ENCODE measurements at regions not wholly inside any gene's neighbourhood (a gene's known extent, or its start where the extent isn't known, plus 50 kb on each side); places are given as distances from the start of the nearest gene placed in this dataset.

DNA sequence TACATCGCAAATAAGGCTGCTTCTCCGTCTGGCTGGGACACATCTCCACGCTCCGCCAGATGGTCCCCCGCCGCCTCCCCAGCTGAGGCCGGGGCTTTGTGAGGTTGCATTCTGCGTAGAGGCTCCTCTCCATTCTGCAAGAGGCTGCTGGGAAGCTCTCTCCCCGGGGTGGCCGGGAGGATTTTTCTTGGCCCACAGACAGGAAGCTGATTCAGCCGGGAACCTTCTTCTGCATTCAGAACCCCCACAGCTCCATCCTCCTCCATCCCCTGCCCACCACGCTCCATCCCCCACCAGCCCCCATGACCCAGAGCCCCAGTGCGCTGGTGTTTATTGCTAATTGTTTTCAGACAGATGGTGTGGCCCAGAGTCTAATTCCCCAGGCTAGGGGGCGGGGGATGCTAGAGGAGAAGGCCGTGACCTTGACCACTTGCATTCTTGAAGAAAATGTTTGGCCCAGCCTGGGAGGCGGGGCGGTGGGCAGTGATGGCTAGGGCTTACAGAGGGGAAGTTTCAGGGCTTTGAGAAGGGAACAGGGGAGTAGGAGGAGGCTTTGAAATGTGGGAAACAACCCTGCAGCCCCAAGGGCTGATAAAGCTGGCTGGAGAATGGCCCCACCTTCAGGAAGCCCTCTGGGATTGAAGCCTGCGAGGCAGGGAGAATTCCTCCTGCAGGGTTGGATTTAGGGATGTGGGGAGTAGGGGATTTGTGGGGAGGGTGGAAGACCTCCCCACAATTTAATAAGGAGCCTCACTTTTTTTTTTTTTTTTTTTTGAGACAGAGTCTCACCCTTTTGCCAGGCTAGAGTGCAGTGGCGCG lies 88.5 kb upstream of the NCOR2 start:
- peak overlapping the region; percentile 43 for H3K4me2 ChIP-seq
- H3K9me3 ChIP-seq = no peaks in the 10 kb centered on the region
- POLR2A ChIA-PET = no interaction called here
- peak overlapping the region; percentile 50 to 75; a peak in 4 of 6 replicates for H3K27ac ChIP-seq
- CTCF ChIA-PET = interaction anchor here (0.5 to 1.1 kb wide), 4 partner anchors 9 to 148 kb away, joined by 3 to 4 read pairs (median 3); no protein-coding TSS in a partner anchor
- FAIRE-seq (no peak), DNase-seq (ENCODE audit: low read depth in 1 of 2, low spot score in 1 of 2) (peak; percentile 44 to 45), ATAC-seq (peak; percentile 31 to 73; a peak in 5 of 6 replicates)
- TF ChIP-seq PHF8 (IDR thresholded peaks at IDR 0.05; ENCODE audit: borderline replicate concordance, low read depth) (no peak), NFE2L2 (conservative IDR thresholded peaks at IDR 0.05; ENCODE audit: low read length) (no peak), RNF2 (IDR thresholded peaks at IDR 0.05; ENCODE audit: borderline replicate concordance, low read depth) (no peak), ZFP36 (IDR thresholded peaks at IDR 0.05; ENCODE audit: borderline replicate concordance, partially characterized antibody) (peak; percentile 79), MAFK (IDR thresholded peaks at IDR 0.05; ENCODE audit: partially characterized antibody) (no peak), ESRRA (IDR thresholded peaks at IDR 0.05; ENCODE audit: borderline replicate concordance, low read length) (0 out of 2 replicates have a peak, but pooled peaks have one; percentile 10), POLR2AphosphoS2 (conservative IDR thresholded peaks at IDR 0.05; ENCODE audit: low read length) (no peak), ZNF302 (CRISPR knock-in tag; IDR thresholded peaks at IDR 0.05) (no peak), KDM5A (IDR thresholded peaks at IDR 0.05) (no peak)
- TF ChIP-seq, protein P1, sequence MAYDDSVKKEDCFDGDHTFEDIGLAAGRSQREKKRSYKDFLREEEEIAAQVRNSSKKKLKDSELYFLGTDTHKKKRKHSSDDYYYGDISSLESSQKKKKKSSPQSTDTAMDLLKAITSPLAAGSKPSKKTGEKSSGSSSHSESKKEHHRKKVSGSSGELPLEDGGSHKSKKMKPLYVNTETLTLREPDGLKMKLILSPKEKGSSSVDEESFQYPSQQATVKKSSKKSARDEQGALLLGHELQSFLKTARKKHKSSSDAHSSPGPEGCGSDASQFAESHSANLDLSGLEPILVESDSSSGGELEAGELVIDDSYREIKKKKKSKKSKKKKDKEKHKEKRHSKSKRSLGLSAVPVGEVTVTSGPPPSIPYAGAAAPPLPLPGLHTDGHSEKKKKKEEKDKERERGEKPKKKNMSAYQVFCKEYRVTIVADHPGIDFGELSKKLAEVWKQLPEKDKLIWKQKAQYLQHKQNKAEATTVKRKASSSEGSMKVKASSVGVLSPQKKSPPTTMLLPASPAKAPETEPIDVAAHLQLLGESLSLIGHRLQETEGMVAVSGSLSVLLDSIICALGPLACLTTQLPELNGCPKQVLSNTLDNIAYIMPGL (CRISPR knock-in tag; IDR thresholded peaks at IDR 0.05; ENCODE audit: borderline replicate concordance) = no peak
- 68% methylated on average over 20 of the region's 20 CpGs for WGBS (ENCODE audit: missing lambda C conversion rate)
- H3K4me3 ChIP-seq = no peak overlapping the region
- H3K4me1 ChIP-seq = peaks cover 23% of the 10 kb centered on the region

DNA sequence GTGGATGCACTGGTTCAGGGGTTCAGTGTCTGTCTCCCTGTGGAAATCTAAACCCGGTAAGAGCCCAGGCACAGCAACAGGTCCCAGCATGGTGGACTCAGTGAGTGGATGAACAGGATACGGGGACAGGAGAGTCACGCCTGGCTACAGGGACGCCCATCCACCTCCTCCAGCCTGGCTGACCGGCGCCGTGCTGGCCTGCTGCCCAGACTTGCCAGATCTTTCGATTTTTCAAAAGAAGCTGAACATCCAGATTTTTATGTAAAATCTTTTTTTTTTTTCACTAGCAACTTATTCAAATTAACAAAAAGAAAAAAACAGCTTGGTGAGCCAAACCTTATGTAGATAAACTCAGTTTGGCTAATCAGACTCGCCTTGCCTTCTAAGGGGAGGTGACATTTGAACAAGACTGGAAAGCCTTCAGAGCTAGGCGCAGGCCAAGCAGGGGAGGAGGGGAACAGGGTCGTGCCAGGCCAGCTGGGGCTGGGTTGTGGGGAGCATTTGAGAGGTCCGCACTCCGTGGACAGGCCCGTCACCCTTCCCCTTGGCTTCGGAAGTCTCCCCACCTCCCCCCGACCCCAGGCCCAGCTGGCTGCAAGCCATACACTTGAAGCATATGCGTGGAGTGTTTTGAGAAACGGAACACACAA lies 87.8 kb upstream of the NCOR2 start:
- 67% methylated on average over 18 of the region's 18 CpGs for WGBS (ENCODE audit: missing lambda C conversion rate)
- no peak for DNase-seq (ENCODE audit: low read depth in 1 of 2, low spot score in 1 of 2)
- Histone ChIP-seq H3K4me2 (peak overlapping the region; percentile 43), H3K9me3 (0 out of 3 replicates have a peak, but pooled peaks cover 1% of the 10 kb centered on the region), H3K27ac (peak overlapping the region; percentile 50 to 75; a peak in 4 of 6 replicates), H3K4me3 (no peak overlapping the region), H3K4me1 (peaks cover 23% of the 10 kb centered on the region)
- TF ChIP-seq JUNB (IDR thresholded peaks at IDR 0.05) (no peak), KDM5A (IDR thresholded peaks at IDR 0.05) (no peak), HOXB5 (CRISPR knock-in tag; IDR thresholded peaks at IDR 0.05) (no peak), SMC3 (IDR thresholded peaks at IDR 0.05) (no peak)
- peak; percentile 22 to 60; a peak in 3 of 6 replicates for ATAC-seq
- FAIRE-seq = no peak
- CTCF ChIA-PET = interaction anchor here (0.8 to 1.1 kb wide), 3 partner anchors 10 to 147 kb away, joined by 3 to 4 read pairs (median 3); no protein-coding TSS in a partner anchor
- POLR2A ChIA-PET = interaction anchor here (0.6 kb wide), 1 partner anchor 1293 kb away, joined by 6 read pairs; no protein-coding TSS in a partner anchor

DNA sequence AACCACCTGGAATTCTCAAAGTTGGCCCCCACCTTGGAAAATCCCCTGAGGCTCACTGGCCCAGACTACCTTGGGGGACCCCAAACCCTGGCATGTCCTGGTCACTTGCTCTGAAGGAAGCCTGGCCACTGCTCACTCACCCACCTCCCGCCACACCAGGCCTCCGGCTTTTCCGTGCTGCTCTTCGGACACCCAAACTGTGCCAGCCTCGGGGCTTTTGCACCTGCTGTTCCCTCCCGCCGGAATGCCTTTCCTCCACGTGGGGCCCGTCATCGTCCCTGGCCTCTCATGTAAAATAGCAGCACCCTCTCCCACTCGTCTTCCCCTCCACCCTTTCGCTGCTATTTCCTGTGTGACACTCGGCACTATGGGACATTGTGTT lies 87.2 kb upstream of the NCOR2 start:
- peaks cover 23% of the 10 kb centered on the region for H3K4me1 ChIP-seq
- H3K4me2 ChIP-seq = 0 out of 3 replicates have a peak overlapping the region, but pooled peaks have one; percentile 43
- H3K27ac ChIP-seq = peak overlapping the region; percentile 50 to 75; a peak in 4 of 6 replicates
- no peak overlapping the region for H3K4me3 ChIP-seq
- 87% methylated on average over 13 of the region's 13 CpGs for WGBS (ENCODE audit: missing lambda C conversion rate)
- 0 out of 3 replicates have a peak, but pooled peaks cover 4% of the 10 kb centered on the region for H3K9me3 ChIP-seq
- FAIRE-seq = no peak
- CTCF ChIA-PET = interaction anchor here (0.8 to 1.1 kb wide), 2 partner anchors 10 to 146 kb away, joined by 3 to 4 read pairs; no protein-coding TSS in a partner anchor
- POLR2A ChIA-PET = interaction anchor here (0.6 kb wide), 1 partner anchor 1292 kb away, joined by 6 read pairs; no protein-coding TSS in a partner anchor
- no peak for DNase-seq (ENCODE audit: low read depth in 1 of 2, low spot score in 1 of 2)
- ATAC-seq = no peak
- TF ChIP-seq HDAC2 (IDR thresholded peaks at IDR 0.05) = no peak
- TF ChIP-seq CEBPB (IDR thresholded peaks at IDR 0.05) = no peak
- TF ChIP-seq TP53 (CRISPR knock-in tag; IDR thresholded peaks at IDR 0.05) = no peak
- TF ChIP-seq RFX5 (IDR thresholded peaks at IDR 0.05) = no peak
- TF ChIP-seq, protein P2, sequence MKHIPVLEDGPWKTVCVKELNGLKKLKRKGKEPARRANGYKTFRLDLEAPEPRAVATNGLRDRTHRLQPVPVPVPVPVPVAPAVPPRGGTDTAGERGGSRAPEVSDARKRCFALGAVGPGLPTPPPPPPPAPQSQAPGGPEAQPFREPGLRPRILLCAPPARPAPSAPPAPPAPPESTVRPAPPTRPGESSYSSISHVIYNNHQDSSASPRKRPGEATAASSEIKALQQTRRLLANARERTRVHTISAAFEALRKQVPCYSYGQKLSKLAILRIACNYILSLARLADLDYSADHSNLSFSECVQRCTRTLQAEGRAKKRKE (CRISPR knock-in tag; IDR thresholded peaks at IDR 0.05; ENCODE audit: low read depth) = no peak
- TF ChIP-seq, protein P3, sequence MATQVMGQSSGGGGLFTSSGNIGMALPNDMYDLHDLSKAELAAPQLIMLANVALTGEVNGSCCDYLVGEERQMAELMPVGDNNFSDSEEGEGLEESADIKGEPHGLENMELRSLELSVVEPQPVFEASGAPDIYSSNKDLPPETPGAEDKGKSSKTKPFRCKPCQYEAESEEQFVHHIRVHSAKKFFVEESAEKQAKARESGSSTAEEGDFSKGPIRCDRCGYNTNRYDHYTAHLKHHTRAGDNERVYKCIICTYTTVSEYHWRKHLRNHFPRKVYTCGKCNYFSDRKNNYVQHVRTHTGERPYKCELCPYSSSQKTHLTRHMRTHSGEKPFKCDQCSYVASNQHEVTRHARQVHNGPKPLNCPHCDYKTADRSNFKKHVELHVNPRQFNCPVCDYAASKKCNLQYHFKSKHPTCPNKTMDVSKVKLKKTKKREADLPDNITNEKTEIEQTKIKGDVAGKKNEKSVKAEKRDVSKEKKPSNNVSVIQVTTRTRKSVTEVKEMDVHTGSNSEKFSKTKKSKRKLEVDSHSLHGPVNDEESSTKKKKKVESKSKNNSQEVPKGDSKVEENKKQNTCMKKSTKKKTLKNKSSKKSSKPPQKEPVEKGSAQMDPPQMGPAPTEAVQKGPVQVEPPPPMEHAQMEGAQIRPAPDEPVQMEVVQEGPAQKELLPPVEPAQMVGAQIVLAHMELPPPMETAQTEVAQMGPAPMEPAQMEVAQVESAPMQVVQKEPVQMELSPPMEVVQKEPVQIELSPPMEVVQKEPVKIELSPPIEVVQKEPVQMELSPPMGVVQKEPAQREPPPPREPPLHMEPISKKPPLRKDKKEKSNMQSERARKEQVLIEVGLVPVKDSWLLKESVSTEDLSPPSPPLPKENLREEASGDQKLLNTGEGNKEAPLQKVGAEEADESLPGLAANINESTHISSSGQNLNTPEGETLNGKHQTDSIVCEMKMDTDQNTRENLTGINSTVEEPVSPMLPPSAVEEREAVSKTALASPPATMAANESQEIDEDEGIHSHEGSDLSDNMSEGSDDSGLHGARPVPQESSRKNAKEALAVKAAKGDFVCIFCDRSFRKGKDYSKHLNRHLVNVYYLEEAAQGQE (IDR thresholded peaks at IDR 0.05) = no peak
- no peak for TF ChIP-seq POLR2AphosphoS2 (conservative IDR thresholded peaks at IDR 0.05; ENCODE audit: low read length)
- TF ChIP-seq JUN (IDR thresholded peaks at IDR 0.05) = no peak
- TF ChIP-seq KDM5A (IDR thresholded peaks at IDR 0.05) = no peak
- no peak for TF ChIP-seq RARB (CRISPR knock-in tag; IDR thresholded peaks at IDR 0.05)
- TF ChIP-seq RAD21 (conservative IDR thresholded peaks at IDR 0.05 in 1 of 2, IDR thresholded peaks at IDR 0.05 in 1 of 2) = no peak
- TF ChIP-seq ZSCAN20 (CRISPR knock-in tag; IDR thresholded peaks at IDR 0.05) = no peak
- no peak for TF ChIP-seq HOXB5 (CRISPR knock-in tag; IDR thresholded peaks at IDR 0.05)

Measured in A549 (cell line).